IMR-90 (cell line): ENCODE measurements at regions not wholly inside any gene's neighbourhood (a gene's known extent, or its start where the extent isn't known, plus 50 kb on each side); places are given as distances from the start of the nearest gene placed in this dataset.

Source experiments
- BHLHE40 ChIP-seq: fragments of 150-350 bp; IDR thresholded peaks from 2 replicates; pipeline ENCODE4 v1.6.1; 2016; ENCODE audit warnings: mild to moderate bottlenecking, low read depth, low read length
- CEBPB ChIP-seq: IDR thresholded peaks from 2 replicates; pipeline ENCODE4 v1.6.1; 2012; ENCODE audit warnings: low read depth, low read length, improper control_type of control experiment
- CHD1 ChIP-seq: IDR thresholded peaks from 2 replicates; pipeline ENCODE4 v1.6.1; 2012; ENCODE audit warnings: low read depth, low read length, improper control_type of control experiment
- CTCF ChIP-seq: conservative IDR thresholded peaks from 2 replicates; pipeline ENCODE4 v1.5.1; 2012; ENCODE audit warnings: mild to moderate bottlenecking, low read depth, low read length, improper control_type of control experiment
- FOS ChIP-seq: fragments of 150-350 bp; IDR thresholded peaks from 2 replicates; pipeline ENCODE4 v1.6.1; 2016; ENCODE audit warnings: low read depth, low read length
- MAFK ChIP-seq: IDR thresholded peaks from 2 replicates; pipeline ENCODE4 v1.6.1; 2012; ENCODE audit warnings: low read depth, low read length, improper control_type of control experiment
- MAZ ChIP-seq: IDR thresholded peaks from 2 replicates; pipeline ENCODE4 v1.6.1; 2012; ENCODE audit warnings: low read depth, mild to moderate bottlenecking, low read length, improper control_type of control experiment, moderate library complexity, borderline replicate concordance
- POLR2A ChIP-seq: IDR thresholded peaks from 2 replicates; pipeline ENCODE4 v1.6.1; 2012; ENCODE audit warnings: mild to moderate bottlenecking, low read depth, low read length
- SMC3 ChIP-seq: fragments of 150-350 bp; IDR thresholded peaks from 2 replicates; pipeline ENCODE4 v1.6.1; 2016; ENCODE audit warnings: low read depth, mild to moderate bottlenecking, antibody characterized with exemption, low read length, moderate library complexity
- USF2 ChIP-seq: fragments of 150-350 bp; IDR thresholded peaks from 2 replicates; pipeline ENCODE4 v1.6.1; 2017; ENCODE audit warnings: mild to moderate bottlenecking, antibody characterized with exemption, low read length, low read depth

GRCh38 chr10:4162571-4163286 lies 377.7 kb upstream of the KLF6 start:
- TF ChIP-seq CTCF (no peak), CHD1 (no peak), CEBPB (no peak), SMC3 (no peak), MAFK (no peak), MAZ (no peak), USF2 (no peak), POLR2A (no peak), BHLHE40 (no peak), FOS (no peak)
